Left ventricle myocardium superior (tissue), 1 donor: ENCODE measurements at regions not wholly inside any gene's neighbourhood (a gene's known extent, or its start where the extent isn't known, plus 50 kb on each side); places are given as distances from the start of the nearest gene placed in this dataset.

Experiments used
- ATAC-seq: fragments of 200-7000 bp; cut with Tn5 transposase; one replicate; pipeline ENCODE4 v1.9.1; 2020; ENCODE audit warnings: mild to moderate bottlenecking, moderate library complexity
- DNase-seq: peaks from one replicate; pipeline ENCODE4 v3.0.0-alpha.2; 2020
- intact Hi-C: fragments of 100-400 bp; cut with micrococcal nuclease; formaldehyde crosslinking; loops from one replicate; pipeline ENCODE4 v1.11.0; 2022
- donor health status: DM: no; HTN: yes; CAD: no; lungs with severe emphysema.

- DNase-seq (no peak), ATAC-seq (no peak)
- intact Hi-C loops, result no loop called here
Observed at GRCh38 chr4:18297684-18298083, 276.1 kb upstream of the LCORL start.

- intact Hi-C loops, result no loop called here
- DNase-seq (no peak), ATAC-seq (no peak)
Observed at GRCh38 chr4:18296411-18296810, 274.9 kb upstream of the LCORL start.

GRCh38 chr4:18294846-18295245 lies 273.3 kb upstream of the LCORL start:
- DNase-seq, result no peak
- ATAC-seq, result no peak
- intact Hi-C loops, result no loop called here

- DNase-seq (no peak), ATAC-seq (no peak)
- intact Hi-C loops, result no loop called here
Observed at GRCh38 chr4:18294021-18294420, 272.5 kb upstream of the LCORL start.

- ATAC-seq, result no peak
- intact Hi-C loops, result no loop called here
- DNase-seq, result no peak
Observed at GRCh38 chr4:18292411-18292810, 270.9 kb upstream of the LCORL start.

- DNase-seq (no peak), ATAC-seq (no peak)
- intact Hi-C loops, result no loop called here
Observed at GRCh38 chr4:18291981-18292380, 270.4 kb upstream of the LCORL start.

- intact Hi-C loops, result no loop called here
- no peak for DNase-seq
- no peak for ATAC-seq
Observed at GRCh38 chr4:18291256-18291655, 269.7 kb upstream of the LCORL start.

- intact Hi-C loops, result no loop called here
- no peak for DNase-seq
- ATAC-seq, result no peak
Observed at GRCh38 chr4:18285357-18285756, 263.8 kb upstream of the LCORL start.

GRCh38 chr4:18278244-18278643 lies 256.7 kb upstream of the LCORL start:
- ATAC-seq (no peak), DNase-seq (no peak)
- intact Hi-C loops, result no loop called here

- intact Hi-C loops, result no loop called here
- ATAC-seq, result no peak
- DNase-seq, result no peak
Observed at GRCh38 chr4:18262832-18263231, 241.3 kb upstream of the LCORL start.

GRCh38 chr4:18252052-18252451 lies 230.5 kb upstream of the LCORL start:
- ATAC-seq (no peak), DNase-seq (no peak)
- intact Hi-C loops, result no loop called here

- intact Hi-C loops, result no loop called here
Observed at GRCh38 chr4:18250564-18250963, 229.0 kb upstream of the LCORL start.

GRCh38 chr4:18248611-18249010 lies 227.1 kb upstream of the LCORL start:
- ATAC-seq (no peak), DNase-seq (no peak)
- intact Hi-C loops, result no loop called here

More at GRCh38 chr4:18250564-18250963, 229.0 kb upstream of the LCORL start:
- DNase-seq, result no peak
- no peak for ATAC-seq

- DNase-seq, result no peak
- ATAC-seq, result no peak
Observed at GRCh38 chr4:18247189-18247588, 225.6 kb upstream of the LCORL start.

GRCh38 chr4:18242919-18243693 lies 221.6 kb upstream of the LCORL start:
- no peak for DNase-seq
- intact Hi-C loops, result no loop called here
- no peak for ATAC-seq

More at GRCh38 chr4:18247189-18247588, 225.6 kb upstream of the LCORL start:
- intact Hi-C loops, result no loop called here

- no peak for DNase-seq
- ATAC-seq, result no peak
- intact Hi-C loops, result no loop called here
Observed at GRCh38 chr4:18241727-18242126, 220.2 kb upstream of the LCORL start.

- intact Hi-C loops, result no loop called here
- DNase-seq (no peak), ATAC-seq (no peak)
Observed at GRCh38 chr4:18234108-18234507, 212.6 kb upstream of the LCORL start.

GRCh38 chr4:18231726-18232125 lies 210.2 kb upstream of the LCORL start:
- intact Hi-C loops, result no loop called here
- ATAC-seq, result no peak
- DNase-seq, result no peak

GRCh38 chr4:18227880-18228279 lies 206.3 kb upstream of the LCORL start:
- no peak for ATAC-seq
- intact Hi-C loops, result no loop called here
- DNase-seq, result no peak

GRCh38 chr4:18214411-18215055 lies 193.0 kb upstream of the LCORL start:
- DNase-seq, result no peak
- no peak for ATAC-seq
- intact Hi-C loops, result no loop called here

- ATAC-seq, result no peak
- intact Hi-C loops, result no loop called here
- no peak for DNase-seq
Observed at GRCh38 chr4:18213576-18214198, 192.1 kb upstream of the LCORL start.
